Small intestine (tissue), 7 donors: ENCODE measurements at regions not wholly inside any gene's neighbourhood (a gene's known extent, or its start where the extent isn't known, plus 50 kb on each side); places are given as distances from the start of the nearest gene placed in this dataset.
A peak's percentile ranks its signal among the peaks of the same experiment; 100 is the strongest.
"Not testable (repeated sequence)": the region's sequence is repeated elsewhere in the genome, so short reads cannot be mapped to it uniquely, and the experiment has no call there.

Experiments used
- DNase-seq, 2 donors: peaks; one replicate each; pipeline versions ENCODE4 v3.0.0 to v3.0.0-alpha.2; 2013
- FAIRE-seq: peaks from 2 replicates; lab custom pipeline; 2012; peaks lifted over from hg19 to GRCh38; lab: Jason Lieb, UNC
- H3K27ac ChIP-seq, 3 donors: one replicate each; pipeline ENCODE4 v1.5.1; 2013; ENCODE audit warnings: low read length in 2 of 3, mild to moderate bottlenecking in 2 of 3, control low read depth in 1 of 3, inconsistent platforms in 1 of 3, low read depth in 1 of 3, moderate library complexity in 1 of 3
- H3K27me3 ChIP-seq, 3 donors: one replicate each; pipeline ENCODE4 v1.6.1; 2013; ENCODE audit warnings: low read length in 3 of 3, inconsistent platforms in 1 of 3; ENCODE audit not compliant: control insufficient read depth in 3 of 3, insufficient read depth in 3 of 3
- H3K36me3 ChIP-seq, 3 donors: one replicate each; pipeline ENCODE4 v1.6.1; 2013; ENCODE audit warnings: low read length in 3 of 3, inconsistent platforms in 1 of 3, low read depth in 1 of 3, mild to moderate bottlenecking in 1 of 3, moderate library complexity in 1 of 3; ENCODE audit not compliant: control insufficient read depth in 3 of 3, insufficient read depth in 2 of 3
- H3K4me1 ChIP-seq, 3 donors: one replicate each; pipeline ENCODE4 v1.6.1; 2013; ENCODE audit warnings: low read length in 2 of 3, inconsistent platforms in 1 of 3, low read depth in 1 of 3, mild to moderate bottlenecking in 1 of 3, moderate library complexity in 1 of 3; ENCODE audit not compliant: control insufficient read depth in 3 of 3, insufficient read depth in 2 of 3
- H3K4me3 ChIP-seq, 3 donors: one replicate each; pipeline ENCODE4 v1.5.1; 2013; ENCODE audit warnings: low read length in 3 of 3, control low read depth in 1 of 3, inconsistent platforms in 1 of 3, low read depth in 1 of 3, mild to moderate bottlenecking in 1 of 3, moderate library complexity in 1 of 3
- H3K9me3 ChIP-seq, 2 donors: one replicate each; pipeline ENCODE4 v1.6.1; 2013; ENCODE audit warnings: low read depth in 1 of 2, low read length in 1 of 2; ENCODE audit not compliant: control insufficient read depth in 2 of 2, insufficient read depth in 1 of 2
- WGBS, 3 donors: extraction: QIAGEN DNeasy Blood & Tissue Kit; methylation state at CpG; one replicate each; pipeline ENCODE4 v1.1.7; 2013; 5-methylcytosine and 5-hydroxymethylcytosine counted together
- donor health status: healthy with polysubstance abuse.
- donor health status: control.
- donor health status: control.
- donor health status: Bipolar disorder and iron deficiency.
- donor health status: healthy.

- DNase-seq (peak; percentile 64 to 74), FAIRE-seq (no peak)
- no peak overlapping the region for H3K4me3 ChIP-seq
- no peaks in the 10 kb centered on the region for H3K36me3 ChIP-seq
- peaks cover 0 to 6% (median 0%) of the 10 kb centered on the region in 3 donors for H3K4me1 ChIP-seq
- peaks cover 0 to 14% of the 10 kb centered on the region in 2 donors for H3K9me3 ChIP-seq
- peak overlapping the region in 1 of 3 donors; percentile 21 for H3K27ac ChIP-seq
- no peaks in the 10 kb centered on the region for H3K27me3 ChIP-seq
- 7 to 62% (median 26%) methylated on average over 3 of the region's 3 CpGs for WGBS, 3 donors
Measured at GRCh38 chr6:79373246-79373645, 138.8 kb upstream of the HMGN3 start.

DNA sequence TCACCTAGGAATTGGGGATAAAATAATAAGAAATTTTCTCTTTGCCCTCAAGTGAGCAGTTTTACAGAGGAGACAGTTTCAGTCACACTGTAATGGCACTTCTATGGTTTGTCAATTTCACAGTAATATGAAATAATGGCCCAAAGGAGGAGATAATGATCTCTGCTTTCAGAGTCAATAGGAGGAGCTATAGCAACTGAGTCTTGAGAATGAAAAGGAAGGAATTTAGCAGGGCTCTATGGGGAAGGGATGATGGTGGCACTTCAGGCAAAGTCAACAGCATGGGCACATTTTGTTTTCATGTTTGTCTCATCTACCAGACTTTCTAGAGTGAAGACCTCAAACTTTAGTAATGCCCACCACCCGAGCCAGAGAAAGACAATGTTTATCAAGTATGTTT, 138.3 kb upstream of the HMGN3 start:
- Histone ChIP-seq H3K27me3 (no peaks in the 10 kb centered on the region), H3K36me3 (no peaks in the 10 kb centered on the region), H3K4me3 (no peak overlapping the region), H3K9me3 (peaks cover 0 to 18% of the 10 kb centered on the region in 2 donors), H3K27ac (peak overlapping the region in 1 of 3 donors; percentile 21), H3K4me1 (peaks cover 0 to 3% (median 0%) of the 10 kb centered on the region in 3 donors)
- FAIRE-seq (no peak), DNase-seq (no peak)
- 71 to 85% (median 71%) methylated on average over 1 of the region's 1 CpG for WGBS, 3 donors

- no peak for FAIRE-seq
- Histone ChIP-seq H3K9me3 (peaks cover 0 to 18% of the 10 kb centered on the region in 2 donors), H3K27ac (no peak overlapping the region), H3K4me1 (no peaks in the 10 kb centered on the region), H3K27me3 (no peaks in the 10 kb centered on the region), H3K36me3 (no peaks in the 10 kb centered on the region), H3K4me3 (no peak overlapping the region)
- 85 to 89% (median 86%) methylated on average over 3 of the region's 3 CpGs for WGBS, 3 donors
- no peak for DNase-seq
Measured at GRCh38 chr6:79369026-79369425, 134.5 kb upstream of the HMGN3 start.

DNA sequence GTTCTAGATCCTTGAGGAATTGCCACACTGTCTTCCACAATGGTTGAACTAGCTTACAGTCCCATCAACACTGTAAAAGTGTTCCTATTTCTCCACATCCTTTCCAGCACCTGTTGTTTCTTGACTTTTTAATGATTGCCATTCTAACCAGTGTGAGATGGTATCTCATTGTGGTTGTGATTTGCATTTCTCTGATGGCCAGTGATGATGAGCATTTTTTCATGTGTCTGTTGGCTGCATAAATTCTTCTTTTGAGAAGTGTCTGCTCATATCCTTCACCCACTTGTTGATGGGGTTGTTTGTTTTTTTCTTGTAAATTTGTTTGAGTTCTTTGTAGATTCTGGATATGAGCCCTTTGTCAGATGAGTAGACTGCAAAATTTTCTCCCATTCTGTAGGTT, 129.0 kb upstream of the HMGN3 start:
- not testable (repeated sequence) for DNase-seq, H3K4me3 ChIP-seq, H3K9me3 ChIP-seq, FAIRE-seq, H3K27ac ChIP-seq, H3K27me3 ChIP-seq, H3K36me3 ChIP-seq, H3K4me1 ChIP-seq

DNA sequence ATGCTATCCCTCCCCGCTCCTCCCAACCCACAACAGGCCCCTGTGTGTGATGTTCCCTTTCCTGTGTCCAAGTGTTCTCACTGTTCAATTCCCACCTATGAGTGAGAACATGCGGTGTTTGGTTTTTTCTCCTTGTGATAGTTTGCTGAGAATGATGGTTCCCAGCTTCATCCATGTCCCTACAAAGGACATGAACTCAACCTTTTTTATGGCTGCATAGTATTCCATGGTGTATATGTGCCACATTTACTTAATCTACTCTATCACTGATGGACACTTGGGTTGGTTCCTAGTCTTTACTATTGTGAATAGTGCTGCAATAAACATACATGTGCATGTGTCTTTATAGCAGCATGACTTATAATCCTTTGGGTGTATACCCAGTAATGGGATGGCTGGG, 126.6 kb upstream of the HMGN3 start:
- H3K4me1 ChIP-seq, H3K27me3 ChIP-seq, H3K4me3 ChIP-seq, H3K36me3 ChIP-seq, H3K9me3 ChIP-seq, H3K27ac ChIP-seq, DNase-seq, FAIRE-seq: not testable (repeated sequence)
- 84 to 97% (median 92%) methylated on average over 2 of the region's 2 CpGs for WGBS, 3 donors

- no peaks in the 10 kb centered on the region for H3K4me1 ChIP-seq
- H3K4me3 ChIP-seq: no peak overlapping the region
- no peaks in the 10 kb centered on the region for H3K36me3 ChIP-seq
- no peak overlapping the region for H3K27ac ChIP-seq
- FAIRE-seq (no peak), DNase-seq (no peak)
- no peaks in the 10 kb centered on the region for H3K9me3 ChIP-seq
- no peaks in the 10 kb centered on the region for H3K27me3 ChIP-seq
- WGBS, 3 donors: 85 to 94% (median 90%) methylated on average over 4 of the region's 4 CpGs
Measured at GRCh38 chr6:79353226-79353625, 118.7 kb upstream of the HMGN3 start.

DNA sequence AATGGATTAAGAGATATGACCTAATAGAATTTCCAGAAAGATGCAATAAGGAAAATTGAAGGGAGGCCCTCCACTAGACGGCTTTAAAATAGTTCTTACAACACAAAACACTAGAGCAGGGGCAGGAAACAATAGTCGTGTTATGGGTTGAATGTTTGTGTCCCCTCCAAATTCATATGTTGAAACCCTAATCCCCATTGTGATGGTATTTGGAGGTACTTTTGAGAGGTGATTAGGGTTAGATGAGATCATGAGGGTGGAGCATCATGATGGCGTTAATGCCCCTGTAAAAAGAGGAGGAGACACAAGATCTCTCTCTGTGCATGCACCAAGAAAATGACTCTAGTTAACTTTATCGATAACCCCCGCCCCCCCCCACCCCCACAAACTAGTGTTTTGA, 104.0 kb upstream of the HMGN3 start:
- Histone ChIP-seq H3K27me3 (no peaks in the 10 kb centered on the region), H3K4me1 (no peaks in the 10 kb centered on the region), H3K9me3 (no peaks in the 10 kb centered on the region), H3K4me3 (no peak overlapping the region), H3K27ac (no peak overlapping the region), H3K36me3 (no peaks in the 10 kb centered on the region)
- no peak for DNase-seq
- 59 to 84% (median 74%) methylated on average over 5 of the region's 5 CpGs for WGBS, 3 donors
- FAIRE-seq: no peak

DNA sequence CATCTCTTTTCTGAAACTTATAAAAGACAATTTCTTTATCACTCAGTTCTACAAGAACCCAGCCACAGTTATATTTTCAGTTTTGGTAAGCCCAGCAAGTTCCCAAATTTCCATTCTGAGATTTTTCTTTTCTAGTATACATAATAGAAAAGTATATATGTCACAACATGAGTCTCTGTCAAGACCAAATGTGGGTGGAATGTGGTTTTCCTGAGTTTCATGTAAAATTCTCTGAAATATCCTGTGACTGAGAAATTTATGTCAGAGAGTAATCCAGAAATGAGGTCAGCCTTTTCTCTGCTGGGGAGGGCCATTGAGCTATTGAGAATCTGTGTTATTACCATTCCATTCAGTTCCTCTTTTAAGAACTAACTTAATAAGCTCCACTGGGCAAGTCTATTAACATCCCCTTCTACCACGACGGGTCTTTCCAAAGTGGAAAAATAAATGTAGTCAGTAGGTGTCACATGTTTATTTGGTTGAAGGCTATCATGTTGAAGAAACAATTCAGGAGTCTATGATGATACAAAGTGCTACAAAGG, 100.7 kb upstream of the HMGN3 start:
- Histone ChIP-seq H3K9me3 (no peaks in the 10 kb centered on the region), H3K27ac (no peak overlapping the region)
- FAIRE-seq: no peak

GRCh38 chr6:79334674-79335073, 100.2 kb upstream of the HMGN3 start:
- DNase-seq: no peak
- no peaks in the 10 kb centered on the region for H3K9me3 ChIP-seq
- H3K4me1 ChIP-seq: no peaks in the 10 kb centered on the region
- no peaks in the 10 kb centered on the region for H3K36me3 ChIP-seq
- H3K27me3 ChIP-seq: no peaks in the 10 kb centered on the region
- H3K4me3 ChIP-seq: no peak overlapping the region
- no peak for FAIRE-seq
- 66 to 78% (median 78%) methylated on average over 4 of the region's 4 CpGs for WGBS, 3 donors
- no peak overlapping the region for H3K27ac ChIP-seq

More for the DNA sequence above, 100.7 kb upstream of the HMGN3 start:
- no peak for DNase-seq
- Histone ChIP-seq H3K36me3 (no peaks in the 10 kb centered on the region), H3K4me3 (no peak overlapping the region), H3K27me3 (no peaks in the 10 kb centered on the region), H3K4me1 (no peaks in the 10 kb centered on the region)
- WGBS, 3 donors: 60 to 78% (median 76%) methylated on average over 2 of the region's 2 CpGs
